SKM-1 treated with dmso at 0.1 percent for 144 hours (cell line): ENCODE measurements at regions not wholly inside any gene's neighbourhood (a gene's known extent, or its start where the extent isn't known, plus 50 kb on each side); places are given as distances from the start of the nearest gene placed in this dataset.

Source experiments
- DNase-seq: peaks from one replicate; lab custom pipeline; 2025; ENCODE audit not compliant: unreplicated experiment; lab: John Stamatoyannopoulos, UW

DNA sequence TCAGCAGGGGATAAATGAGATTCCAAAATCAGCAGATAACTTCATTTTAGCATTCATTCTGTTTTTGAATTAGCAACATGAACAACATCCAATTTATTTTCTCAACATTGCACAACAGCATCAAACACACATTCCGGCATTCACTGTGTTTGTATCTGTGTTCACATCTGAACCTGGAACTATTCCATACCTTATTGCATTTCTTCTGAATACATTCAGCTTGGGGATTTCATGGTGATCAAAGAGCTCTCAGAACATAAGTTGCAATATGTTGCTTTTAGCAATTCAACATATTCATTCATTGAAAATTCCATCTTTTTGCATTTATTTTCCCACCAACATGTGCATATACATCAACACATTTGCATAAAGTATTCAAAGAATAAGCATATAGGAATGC lies 1431.7 kb upstream of the PIK3C3 start:
- no peak for DNase-seq

DNA sequence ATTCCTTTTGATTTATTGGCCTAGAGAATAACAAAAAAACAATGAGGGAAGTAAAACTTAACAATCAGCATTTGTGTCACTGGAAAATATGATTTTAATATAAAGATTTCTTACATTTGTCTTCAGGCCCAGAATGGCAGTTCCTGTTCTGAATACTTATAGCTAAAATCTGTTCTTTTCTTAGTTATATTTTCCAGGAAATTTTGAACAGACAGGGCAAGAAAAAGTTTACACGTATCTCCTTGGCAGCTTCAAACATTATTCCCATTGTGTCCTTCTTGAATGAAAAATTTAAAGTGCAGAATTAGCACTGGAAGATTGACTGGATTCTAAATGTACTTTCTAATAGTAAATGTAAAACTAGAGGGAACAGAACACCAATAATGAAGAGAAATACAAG lies 1454.0 kb upstream of the PIK3C3 start:
- no peak for DNase-seq

DNA sequence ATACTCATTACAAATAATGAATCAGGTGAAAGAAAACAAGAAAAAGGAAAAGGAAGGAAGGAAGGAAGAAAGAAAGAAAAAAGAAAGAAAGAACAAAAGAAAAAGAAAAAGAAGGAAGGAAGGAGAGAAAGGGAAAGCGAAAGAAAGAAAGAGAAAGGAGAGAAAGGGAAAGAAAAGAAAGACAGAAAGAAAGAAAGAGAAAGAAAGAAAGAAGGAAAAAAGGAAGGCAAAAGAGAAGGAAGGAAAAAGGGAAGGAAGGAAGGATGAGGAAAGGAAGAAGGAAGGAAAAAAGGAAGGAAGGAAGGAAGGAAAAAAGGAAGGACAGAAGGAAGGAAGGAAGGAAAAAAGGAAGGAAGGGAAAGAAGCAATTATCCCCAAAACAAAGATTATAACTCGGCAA lies 1460.4 kb upstream of the PIK3C3 start:
- DNase-seq, result no peak

DNA sequence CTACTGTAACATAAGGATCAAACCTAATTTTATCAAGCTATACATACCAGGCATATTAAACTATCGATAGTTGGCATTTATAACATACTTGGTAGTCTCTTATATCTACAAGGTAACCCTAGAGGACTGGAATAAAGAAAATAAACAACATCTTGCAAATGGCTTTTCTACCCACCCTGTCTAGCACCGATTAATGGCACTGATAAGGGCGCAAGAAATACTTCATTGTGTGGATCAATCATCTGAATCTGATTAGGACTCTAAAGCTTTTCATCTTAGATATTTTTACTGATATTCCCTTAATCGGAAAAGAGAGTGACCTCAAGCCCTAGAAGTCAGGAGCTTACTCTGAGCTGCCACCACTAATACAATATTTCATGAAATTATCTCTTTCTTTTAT lies 1461.7 kb upstream of the PIK3C3 start:
- no peak for DNase-seq

DNA sequence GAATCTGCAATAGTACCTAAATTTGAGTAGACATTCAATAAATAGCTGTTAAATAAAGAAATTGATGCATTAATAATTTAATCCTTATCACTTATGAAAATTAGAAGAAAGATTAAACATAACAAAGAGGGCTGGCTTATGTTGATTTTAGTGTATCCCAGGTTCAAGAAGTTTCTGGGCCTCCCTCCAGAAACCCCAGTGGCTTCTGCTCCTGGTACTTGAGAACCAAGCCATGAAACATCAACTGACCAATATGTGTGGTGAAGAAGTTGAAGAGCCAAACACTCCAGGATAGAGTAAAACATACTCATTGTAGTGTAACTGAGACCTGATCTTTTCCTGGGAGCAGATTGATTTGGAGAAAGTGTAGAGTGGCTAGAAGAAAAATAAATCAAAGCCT lies 1465.7 kb upstream of the PIK3C3 start:
- DNase-seq, result no peak

DNA sequence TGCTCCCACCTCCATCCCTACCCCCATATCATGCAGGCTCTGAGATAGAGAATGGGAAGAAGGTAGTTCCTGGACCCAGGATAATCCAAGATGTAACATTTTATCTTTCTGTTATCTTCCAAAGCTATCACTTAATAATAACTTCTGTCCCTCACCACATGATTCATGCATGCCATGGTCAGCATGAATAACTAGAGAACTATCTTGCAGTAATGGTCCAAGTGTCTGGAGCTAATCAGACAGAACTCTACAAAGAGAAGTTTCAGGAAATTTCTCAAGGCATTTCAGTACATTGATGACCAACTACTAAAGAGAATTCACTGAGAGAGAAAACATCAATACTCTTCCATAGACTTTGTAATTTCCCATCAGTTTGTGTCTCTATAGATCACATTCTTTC lies 1469.7 kb upstream of the PIK3C3 start:
- DNase-seq, result no peak

DNA sequence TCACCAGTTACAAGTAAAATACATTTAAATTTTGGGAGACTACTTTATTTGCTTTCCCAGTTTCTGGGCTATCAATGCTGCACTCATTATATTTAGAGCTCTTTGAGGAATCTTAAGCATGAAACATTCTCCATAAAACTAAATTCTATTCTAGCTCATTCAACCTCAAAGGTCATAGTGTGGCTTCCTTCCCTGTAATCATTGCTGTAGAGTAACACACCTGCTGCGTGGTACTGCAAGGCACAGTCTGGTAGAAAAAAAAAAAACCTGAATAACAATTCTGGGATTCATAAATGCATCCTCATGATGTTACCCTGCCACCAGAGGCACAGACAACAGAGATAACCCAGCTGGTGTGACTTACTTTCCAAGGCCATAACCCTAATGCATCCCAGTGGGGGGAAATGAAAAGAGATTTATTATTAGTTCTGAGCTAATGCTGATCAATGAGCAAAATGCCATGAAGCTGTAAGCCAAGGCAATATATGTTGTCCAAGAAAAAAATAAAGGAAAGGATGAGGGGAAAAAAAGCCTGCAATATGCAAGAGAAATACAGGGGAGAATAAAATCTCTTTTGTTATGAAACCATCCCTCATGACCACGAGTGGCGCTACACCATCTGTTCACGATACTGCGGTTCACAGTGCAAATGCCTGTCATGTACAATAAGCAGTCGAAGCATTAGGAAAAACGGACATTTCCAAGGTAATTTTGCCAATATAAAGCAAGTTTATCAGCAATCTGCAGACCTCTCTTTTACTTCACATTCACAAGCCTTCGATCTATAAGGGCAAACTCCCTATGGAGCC lies 1481.6 kb upstream of the PIK3C3 start:
- DNase-seq, result no peak

DNA sequence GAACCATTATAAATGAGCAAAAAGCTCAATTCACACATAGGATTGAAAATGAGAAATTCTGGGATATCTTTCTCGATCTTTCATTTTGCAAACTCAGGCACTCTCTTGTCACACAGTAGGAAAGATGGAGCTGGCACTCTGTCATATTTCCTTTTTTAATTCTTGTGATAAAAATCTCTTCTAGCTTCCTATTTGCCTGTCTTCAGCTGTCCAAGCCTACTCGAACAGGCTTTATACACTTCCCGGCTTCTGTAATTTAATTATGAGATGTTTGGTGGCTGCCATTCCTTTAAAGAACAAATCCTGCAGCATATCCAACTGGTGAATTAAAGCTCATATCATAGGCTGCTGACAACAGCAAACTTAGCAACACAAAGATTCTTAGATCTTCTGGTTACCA lies 1484.3 kb upstream of the PIK3C3 start:
- no peak for DNase-seq

DNA sequence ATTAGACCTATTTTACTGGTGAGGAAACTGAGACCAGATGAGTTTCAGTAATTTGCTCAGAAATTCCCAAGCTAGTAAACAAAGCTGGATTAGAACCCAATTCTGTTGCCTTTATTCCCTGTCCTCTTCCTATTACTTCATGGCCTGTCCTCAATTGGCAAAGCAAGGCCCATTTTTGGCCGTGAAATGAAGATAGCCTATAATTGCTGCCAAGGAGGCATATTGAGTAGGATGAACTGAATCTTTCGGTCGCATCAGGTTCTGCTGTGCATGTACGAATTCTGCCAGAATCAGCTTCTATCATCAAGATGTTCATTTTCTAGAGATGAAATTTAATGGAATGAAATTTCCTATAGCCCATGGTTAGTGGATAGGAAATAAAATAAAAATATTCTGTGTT lies 1485.2 kb upstream of the PIK3C3 start:
- no peak for DNase-seq

DNA sequence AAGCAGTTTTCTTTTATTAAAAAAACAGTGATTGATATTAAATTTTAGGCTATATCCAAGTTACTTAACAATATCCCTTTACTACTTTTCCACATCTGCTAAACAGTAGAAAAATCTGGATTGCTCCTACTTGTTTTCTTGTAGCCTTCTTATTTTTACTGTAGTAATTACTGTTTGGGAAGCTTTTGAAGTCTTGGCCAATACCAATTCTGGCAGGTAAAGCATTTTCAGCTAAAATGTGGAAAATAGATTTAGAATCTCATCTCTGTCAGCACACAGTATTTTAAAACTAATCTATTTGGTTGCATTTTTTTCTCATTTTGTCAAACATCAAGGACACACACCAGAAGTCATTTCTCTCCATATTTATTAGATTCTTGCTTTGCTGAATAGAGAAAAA lies 1485.7 kb upstream of the PIK3C3 start:
- no peak for DNase-seq

DNA sequence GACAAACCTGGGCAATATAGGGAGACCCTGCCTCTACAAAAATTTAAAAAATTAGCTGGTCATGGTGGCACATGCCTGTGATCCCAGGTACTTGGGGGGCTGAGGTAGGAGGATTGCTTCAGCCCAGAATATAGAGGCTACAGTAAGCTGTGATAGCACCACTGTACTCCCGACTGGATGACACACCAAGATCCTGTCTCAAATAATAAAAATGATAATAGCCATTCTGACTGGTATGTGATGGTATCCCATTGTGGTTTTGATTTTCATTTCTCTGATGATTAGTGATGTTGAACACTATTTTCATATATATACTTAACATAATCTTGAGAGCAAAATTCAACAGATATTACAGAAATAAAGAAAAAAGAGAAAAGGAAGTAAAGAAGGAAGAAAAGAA lies 1491.0 kb upstream of the PIK3C3 start:
- DNase-seq, result no peak

DNA sequence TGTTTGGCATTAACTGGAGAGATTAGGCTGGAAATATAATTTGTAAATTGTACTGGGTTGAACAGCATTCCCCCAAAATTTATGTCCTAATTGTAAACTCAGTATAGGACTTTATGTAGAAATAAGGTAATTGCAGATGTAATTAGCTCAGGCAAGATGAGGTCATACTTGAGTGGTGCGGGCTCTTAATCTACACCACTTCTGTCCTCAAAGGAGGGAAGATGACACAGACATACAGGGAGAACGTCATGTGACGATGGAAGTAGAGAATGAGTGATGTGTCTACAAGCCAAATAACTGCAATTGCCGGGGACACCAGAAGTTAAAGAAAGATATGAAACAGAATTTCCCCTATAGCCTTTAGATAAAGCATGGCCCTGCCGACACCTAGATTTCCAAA lies 1501.1 kb upstream of the PIK3C3 start:
- no peak for DNase-seq

DNA sequence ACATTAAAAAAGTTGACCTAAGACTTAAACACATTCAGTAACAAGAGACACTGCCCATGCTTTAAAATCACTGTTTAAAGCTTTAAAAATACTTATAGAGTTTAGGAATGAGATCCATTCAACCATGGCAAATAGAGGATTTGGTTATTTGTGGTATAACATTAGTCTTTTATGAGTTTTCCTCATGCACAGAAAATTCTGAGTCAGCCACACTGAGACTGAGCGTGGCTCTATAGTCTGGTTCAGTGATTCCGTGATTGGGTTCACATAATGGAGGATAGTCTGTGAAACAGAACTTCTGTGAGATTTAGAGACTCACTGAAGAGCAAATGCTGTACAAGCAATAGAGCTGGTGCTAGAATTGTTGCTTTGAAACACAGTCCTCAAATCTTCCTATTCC lies 1502.4 kb upstream of the PIK3C3 start:
- no peak for DNase-seq

DNA sequence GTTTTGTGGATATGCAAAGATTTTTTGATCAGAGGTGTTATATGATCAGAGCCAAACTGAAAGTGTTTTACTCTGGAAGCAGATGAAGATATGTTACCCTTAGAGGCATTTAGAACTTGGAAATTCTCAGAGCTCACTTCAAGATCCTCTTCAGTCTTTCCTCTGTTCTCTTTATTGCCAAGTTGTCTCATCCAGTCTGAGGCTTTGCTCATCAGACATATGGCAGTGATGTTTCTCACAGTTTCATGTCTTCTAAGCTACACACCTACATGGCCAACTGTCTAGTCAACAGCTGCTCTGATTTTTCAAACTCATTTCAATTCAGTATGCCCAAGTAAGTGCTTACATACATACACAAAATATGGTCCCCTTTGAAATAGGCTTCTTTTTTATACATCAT lies 1504.3 kb upstream of the PIK3C3 start:
- DNase-seq, result no peak

DNA sequence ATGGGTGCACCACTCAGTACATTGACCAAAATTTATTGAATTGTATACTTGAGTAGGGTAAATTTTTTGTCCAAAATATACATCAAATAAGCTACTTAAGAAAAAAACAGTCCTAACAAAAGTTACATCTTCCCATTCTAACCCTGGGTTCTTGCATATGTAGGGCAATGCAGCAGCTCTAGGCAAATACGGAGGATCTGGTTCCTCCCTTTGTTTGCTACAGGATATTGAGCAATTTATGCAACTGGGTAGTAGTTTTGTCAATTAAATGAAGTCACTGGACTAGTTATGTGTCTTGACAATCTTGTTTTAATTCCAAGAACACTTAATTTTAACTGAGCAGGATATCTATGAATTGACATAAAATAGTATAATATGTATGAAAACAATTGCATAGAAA lies 1507.2 kb upstream of the PIK3C3 start:
- no peak for DNase-seq

DNA sequence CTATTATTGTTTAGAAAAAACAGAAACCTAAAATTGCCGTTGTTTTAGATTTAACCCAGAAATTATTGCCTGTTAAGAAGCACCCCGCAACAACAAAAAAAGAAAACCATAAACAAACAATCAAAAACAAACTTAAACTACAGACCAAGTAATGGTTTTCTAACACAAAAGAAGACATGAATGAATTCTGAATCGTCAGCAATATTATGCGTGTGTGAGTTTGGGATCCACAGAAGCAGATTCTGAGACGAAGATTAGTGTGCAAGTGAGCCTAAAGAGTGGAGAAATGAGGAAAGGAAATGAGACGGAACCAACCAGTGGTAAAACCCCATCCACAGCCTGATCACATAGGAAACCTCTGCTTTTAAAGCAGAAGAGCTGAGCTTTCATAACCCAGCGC lies 1514.9 kb upstream of the PIK3C3 start:
- DNase-seq, result no peak

DNA sequence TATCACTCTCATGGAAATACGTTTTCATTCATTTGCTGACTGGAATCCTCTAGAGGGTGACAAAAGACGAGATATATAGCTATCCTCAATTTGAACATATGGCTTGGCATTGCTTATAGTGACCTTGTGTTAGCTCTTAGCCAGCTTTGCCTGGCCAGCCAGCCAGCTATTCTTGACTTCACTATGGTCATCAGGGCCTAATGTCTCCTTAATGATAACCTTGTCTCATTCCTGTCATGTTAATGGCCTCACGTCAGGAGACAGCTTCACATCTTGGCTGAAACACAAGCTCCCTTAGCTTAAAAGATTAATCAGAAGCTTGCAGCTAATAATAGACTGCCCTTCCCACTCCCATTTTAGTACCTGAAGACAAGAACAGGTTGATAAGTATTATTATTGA lies 1517.5 kb upstream of the PIK3C3 start:
- no peak for DNase-seq

DNA sequence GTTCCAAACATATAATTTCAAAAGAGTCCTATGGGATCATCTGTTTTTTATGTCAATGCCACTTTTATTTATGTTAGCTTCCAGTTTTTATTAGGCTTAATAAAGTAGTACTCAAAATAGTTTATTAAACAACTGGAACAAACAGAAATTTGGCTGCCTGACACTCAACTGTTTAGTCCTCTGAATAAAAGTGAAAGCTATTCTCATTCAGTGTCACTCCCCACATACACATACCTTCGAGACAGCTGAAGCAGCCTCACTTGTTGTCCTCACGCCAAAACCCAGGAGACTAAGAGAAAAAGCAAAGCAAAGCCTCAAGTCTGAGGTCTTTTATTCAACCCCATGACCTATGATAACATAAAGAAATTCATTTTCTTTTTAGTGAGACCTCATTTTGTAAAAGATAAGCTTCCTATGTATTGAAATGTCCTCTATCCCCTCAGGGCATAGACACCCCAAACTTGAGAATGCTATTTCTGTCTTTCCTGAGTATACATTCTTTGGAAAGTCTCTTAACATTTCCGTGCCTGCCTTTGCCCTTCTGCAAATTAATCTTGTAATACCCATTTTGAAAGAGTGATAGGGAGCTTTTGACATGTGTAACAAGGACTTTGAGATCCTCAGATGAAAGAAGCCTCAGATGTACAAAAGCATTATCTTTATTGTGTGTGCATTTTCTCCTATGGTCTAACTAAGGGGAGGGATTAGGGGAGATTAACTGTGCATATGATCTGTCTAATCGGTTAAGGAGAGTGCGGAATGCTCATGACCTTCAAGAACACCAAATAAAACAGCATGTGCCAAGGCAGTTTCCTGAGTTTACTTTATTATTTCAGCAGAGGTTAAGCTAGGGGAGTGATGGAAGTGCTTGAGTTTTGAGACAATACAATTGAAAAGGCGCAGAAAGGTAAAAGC lies 1523.7 kb upstream of the PIK3C3 start:
- no peak for DNase-seq

DNA sequence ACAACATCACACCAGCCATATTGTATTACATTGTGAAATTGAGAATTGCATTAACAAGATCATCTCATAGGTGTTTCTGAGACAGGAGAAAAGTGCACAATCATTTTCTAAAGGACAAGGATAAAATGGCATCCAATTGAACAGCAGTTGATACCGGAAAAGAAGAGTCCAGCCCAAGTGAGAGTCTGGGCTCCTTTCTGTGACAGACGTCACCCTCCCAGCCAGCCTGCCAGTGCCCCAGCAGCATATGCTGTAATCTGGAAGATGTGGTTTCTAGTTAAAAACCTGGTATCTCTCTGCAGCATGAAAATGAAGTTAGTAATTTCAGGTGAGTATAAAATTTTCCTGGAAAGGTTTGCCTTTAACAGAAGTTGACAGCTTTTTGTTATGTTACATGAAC lies 1531.7 kb upstream of the PIK3C3 start:
- DNase-seq, result no peak

DNA sequence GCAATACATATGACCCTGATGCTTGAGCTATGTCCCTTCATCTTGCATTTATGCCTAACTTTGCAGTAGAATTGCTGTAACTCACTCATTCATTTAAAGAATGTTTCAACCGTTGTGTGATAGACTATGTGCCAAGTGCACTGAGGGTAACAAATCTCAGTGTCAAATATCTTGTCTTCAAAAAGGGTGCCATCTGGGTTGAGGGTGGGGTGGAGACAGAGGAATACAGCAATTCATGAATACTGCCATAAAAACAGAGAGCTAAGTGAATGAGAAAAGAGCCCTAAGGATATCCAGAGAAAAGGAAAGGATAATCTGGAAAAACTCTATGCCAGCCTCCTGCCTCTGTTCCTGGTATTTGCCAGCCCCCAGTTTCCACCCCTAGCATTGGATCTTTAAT lies 1534.4 kb upstream of the PIK3C3 start:
- DNase-seq, result no peak

DNA sequence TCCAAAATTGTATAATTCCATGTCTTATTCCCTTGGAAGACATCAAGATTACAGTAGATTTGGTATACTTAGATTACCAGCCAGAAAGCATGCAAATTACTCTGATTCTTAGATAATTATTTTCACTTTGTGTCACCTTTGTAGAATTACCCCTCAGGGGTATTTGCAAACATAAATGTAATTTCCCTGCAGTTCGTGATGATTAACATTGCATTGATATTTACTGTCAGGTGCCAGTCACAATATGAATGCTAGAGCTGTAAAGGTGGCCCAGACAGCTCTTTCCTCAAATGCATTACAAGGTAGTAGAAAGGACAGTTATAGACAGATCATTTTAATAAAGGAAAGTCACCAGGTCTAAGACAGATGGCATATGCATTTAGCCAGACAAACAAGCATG lies 1537.5 kb upstream of the PIK3C3 start:
- DNase-seq, result no peak

DNA sequence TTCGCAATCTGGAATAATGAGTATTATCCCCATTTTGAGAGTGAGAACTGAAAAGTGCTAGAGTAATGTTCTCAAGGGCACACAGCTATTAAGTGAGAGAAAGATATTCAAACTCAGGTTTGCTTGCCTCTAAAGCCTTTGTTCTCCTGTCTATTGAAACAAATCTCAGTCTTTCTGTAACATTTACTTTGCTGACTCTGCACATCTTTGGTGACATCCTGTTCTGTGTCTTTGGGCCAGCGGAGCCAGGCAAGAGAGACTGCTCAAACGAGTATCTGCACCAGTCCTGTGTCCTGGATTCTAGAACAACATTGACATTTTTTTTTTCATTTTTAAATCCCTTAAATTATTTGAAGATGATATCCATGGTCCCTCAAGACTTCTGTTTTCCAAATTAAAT lies 1539.2 kb upstream of the PIK3C3 start:
- DNase-seq, result no peak
